Gastrocnemius medialis (tissue), 4 donors: ENCODE measurements at regions not wholly inside any gene's neighbourhood (a gene's known extent, or its start where the extent isn't known, plus 50 kb on each side); places are given as distances from the start of the nearest gene placed in this dataset.

ENCODE experiments used
- POLR2A ChIP-seq, 2 donors: fragments of 450-650 bp; IDR thresholded peaks; one replicate each; pipeline ENCODE4 v1.6.1; 2017; ENCODE audit warnings: antibody characterized with exemption in 2 of 2, mild to moderate bottlenecking in 2 of 2, moderate library complexity in 2 of 2
- TF ChIP-seq, protein P1 (sequence below), 5 experiments: fragments of 450-650 bp in 3 of 5; fragments of 200-600 bp in 2 of 5; sonication (generic) in 2 of 5; IDR thresholded peaks in 4 of 5; conservative IDR thresholded peaks in 1 of 5; 1 replicate in 4 of 5; 2 replicates in 1 of 5; pipeline ENCODE4 v1.5.1; 2016 to 2019; ENCODE audit warnings: antibody characterized with exemption in 5 of 5, mild to moderate bottlenecking in 3 of 5, moderate library complexity in 3 of 5

DNA sequence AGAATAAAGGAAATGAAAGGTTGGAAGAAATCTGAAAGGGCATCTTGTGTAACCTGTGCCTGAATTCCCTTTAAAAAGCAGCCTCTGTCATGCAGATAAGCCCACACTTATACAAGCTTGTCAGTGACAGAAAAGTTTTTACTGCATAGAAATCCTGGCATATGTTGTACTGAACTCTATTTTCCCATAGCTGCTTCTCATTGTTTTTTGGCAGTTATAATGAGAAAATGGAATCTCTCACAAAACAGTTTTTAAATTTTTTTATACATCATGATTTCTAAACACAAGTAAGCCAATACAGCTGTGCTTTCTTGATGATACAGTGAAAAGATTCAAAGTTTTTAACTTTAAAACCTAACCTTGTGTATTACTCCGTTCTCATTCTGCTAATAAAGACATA is 511.4 kb upstream of the ARX start:
- TF ChIP-seq, protein P1, sequence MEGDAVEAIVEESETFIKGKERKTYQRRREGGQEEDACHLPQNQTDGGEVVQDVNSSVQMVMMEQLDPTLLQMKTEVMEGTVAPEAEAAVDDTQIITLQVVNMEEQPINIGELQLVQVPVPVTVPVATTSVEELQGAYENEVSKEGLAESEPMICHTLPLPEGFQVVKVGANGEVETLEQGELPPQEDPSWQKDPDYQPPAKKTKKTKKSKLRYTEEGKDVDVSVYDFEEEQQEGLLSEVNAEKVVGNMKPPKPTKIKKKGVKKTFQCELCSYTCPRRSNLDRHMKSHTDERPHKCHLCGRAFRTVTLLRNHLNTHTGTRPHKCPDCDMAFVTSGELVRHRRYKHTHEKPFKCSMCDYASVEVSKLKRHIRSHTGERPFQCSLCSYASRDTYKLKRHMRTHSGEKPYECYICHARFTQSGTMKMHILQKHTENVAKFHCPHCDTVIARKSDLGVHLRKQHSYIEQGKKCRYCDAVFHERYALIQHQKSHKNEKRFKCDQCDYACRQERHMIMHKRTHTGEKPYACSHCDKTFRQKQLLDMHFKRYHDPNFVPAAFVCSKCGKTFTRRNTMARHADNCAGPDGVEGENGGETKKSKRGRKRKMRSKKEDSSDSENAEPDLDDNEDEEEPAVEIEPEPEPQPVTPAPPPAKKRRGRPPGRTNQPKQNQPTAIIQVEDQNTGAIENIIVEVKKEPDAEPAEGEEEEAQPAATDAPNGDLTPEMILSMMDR (IDR thresholded peaks at IDR 0.05 in 4 of 5, conservative IDR thresholded peaks at IDR 0.05 in 1 of 5) = no peak
- no peak for TF ChIP-seq POLR2A (IDR thresholded peaks at IDR 0.05)
